Putamen (tissue), 1 donor: ENCODE measurements at regions not wholly inside any gene's neighbourhood (a gene's known extent, or its start where the extent isn't known, plus 50 kb on each side); places are given as distances from the start of the nearest gene placed in this dataset.

ENCODE experiments used
- DNase-seq: peaks from one replicate; pipeline ENCODE4 v3.0.0-alpha.2; 2016; ENCODE audit warnings: low spot score

GRCh38 chr15:70182858-70183695 lies 85.4 kb upstream of the TLE3 start:
- no peak for DNase-seq

- DNase-seq: no peak
These were observed 84.0 kb upstream of the TLE3 start for GRCh38 chr15:70181626-70182255.

- DNase-seq: no peak
These were observed 82.6 kb upstream of the TLE3 start for GRCh38 chr15:70180186-70180875.

DNA sequence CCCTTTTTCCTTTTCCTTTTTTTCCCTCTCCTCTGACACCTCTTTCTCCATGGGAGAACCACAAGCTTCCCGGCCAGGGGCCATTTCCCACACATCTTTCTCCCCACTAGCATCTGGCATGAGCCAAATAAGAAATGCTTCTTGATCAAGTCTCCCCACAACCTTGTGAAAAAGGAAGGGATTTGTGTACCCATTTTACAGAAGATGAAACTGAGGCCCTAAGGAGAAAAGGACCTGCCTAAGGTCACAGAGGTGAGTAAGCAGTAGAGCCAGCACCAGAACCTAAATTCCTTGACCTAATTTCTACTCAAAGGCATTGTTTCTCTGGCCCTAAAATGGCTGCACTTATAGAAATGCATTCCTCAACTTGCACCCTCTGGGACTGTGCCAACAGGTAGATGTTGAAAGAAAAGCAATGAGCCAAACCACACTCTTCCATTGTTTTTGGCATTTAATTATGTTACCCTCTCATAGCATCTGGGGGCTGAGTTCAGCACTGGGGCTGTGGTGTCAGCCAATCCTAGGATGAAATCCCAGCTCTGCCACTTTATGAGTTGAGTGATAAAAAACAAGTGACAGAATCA lies 81.7 kb upstream of the TLE3 start:
- no peak for DNase-seq

GRCh38 chr15:70178335-70179084 lies 80.8 kb upstream of the TLE3 start:
- no peak for DNase-seq

- no peak for DNase-seq
These were observed 75.0 kb upstream of the TLE3 start for GRCh38 chr15:70172566-70173225.

- no peak for DNase-seq
These were observed 74.4 kb upstream of the TLE3 start for GRCh38 chr15:70172124-70172523.

DNA sequence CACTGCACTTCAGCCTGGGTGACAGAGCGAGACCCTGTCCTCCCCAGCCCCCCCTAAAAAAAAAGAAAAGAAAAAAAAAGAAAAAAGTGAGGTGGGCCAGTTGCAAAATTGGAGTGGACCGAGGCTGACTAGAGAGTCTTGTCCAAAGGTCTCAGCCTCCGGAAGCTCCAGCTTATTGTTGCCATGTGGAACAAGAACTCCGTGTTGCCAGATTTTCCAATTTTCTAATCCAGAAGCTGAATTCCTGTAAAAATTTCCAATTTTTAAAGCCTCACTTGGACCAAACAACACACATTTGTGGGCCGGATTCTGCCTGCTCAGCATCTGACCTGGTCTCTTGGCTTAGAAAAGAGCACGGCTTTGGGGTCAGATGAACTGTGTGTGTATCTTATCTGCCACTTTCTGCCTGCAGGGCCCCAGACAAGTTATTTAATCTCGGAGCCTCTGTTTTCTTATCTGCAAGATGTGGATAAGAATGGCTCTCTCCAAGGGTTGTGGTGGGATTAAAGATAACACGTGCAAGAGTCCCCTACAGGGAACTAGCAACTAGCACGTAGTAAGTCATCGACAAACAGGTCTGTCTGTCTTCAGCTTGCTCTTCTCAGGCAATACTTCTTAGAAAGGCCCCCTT lies 73.7 kb upstream of the TLE3 start:
- DNase-seq: no peak

- no peak for DNase-seq
These were observed 72.5 kb upstream of the TLE3 start for GRCh38 chr15:70170096-70170699.

DNA sequence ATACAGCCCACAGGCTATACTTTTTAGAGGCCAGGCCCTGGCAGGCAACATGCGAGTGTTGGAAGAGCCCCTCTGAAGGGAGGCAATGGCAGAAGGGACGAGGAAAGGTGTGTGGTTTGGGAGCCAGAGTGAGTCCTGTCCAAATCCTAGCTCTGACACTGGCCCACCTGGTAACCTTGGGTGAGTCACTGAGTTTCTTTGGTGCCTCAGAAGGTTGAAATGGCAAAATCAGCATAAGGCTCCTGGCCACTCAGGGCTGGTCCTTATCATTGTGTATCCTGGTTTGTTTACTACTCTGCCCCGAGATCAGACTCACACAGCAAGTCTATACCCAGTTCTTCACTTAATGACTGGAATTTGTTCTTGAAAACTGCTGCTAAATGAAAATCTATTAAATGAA lies 71.4 kb upstream of the TLE3 start:
- no peak for DNase-seq

DNA sequence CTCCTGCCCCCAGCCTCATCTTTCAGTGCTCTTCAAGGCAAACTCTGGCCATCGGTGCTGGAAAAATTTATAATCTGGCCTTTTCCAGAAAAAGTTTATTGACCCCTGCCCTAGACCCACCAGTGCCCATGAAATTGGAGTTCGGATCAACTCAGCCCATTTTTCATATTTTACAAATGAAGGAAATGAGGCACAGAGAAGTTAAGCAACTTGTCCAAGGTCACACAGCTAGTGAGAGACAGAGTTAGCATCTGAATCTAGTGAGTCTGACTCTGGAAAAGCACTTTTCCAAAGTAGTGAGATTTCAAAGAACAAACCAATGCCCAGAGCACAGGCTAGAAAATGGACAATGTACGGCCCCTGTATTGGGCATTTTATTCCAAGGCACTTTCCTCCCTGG lies 69.4 kb upstream of the TLE3 start:
- no peak for DNase-seq

DNA sequence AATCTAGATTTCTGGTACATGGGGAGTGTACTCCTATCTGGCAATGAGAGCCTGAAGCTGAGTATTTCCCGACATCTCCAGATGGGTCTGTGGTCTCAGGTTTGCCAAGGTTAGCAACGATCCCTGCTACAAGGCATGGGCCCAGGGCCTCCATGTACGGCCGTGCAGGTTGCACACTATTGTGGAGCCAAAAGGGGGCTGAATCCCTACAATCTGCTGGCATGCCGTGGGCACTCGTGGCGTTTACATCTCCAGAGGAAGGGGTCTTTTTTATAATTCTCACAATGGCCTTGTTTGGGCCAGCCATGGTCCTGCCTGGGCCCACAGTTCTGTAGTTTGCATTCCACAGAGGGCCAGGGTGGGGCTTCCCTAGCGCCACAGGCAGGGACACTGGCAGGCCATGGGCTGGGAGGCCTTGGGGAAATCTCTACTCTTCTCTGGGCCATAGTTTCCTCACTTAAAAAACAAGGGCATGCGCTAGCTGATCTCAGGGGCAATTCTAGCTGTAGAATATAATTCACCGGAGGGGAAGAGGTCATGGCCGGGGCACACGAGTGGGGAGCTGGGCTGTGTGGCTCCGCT lies 68.9 kb upstream of the TLE3 start:
- DNase-seq: no peak

DNA sequence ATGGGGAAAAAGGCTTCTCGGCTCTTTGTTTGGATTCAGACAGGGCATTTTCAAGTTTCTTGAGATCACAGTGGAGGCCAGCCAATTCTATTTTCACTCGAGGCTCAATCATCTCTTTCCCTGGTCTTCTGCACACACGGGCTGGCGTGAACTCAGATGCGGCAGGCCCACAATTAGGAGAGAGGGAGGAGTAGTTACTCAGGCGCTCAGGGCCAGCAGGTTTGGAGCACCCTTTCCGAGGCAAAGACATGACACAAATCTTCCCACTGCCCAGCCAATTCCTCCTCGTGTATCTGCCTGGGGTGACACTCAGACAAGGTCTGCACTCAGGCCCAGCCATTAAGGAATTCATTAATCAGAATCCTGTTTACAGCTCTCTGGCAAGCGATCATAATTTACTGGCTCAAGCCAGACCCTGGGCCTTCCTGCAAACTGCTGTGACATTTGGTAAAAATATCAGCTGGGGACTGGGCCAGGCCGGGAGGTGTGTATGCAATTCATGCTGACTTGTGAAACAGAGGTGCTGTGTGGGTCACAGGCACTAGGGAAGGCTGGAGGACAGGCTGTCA lies 68.1 kb upstream of the TLE3 start:
- no peak for DNase-seq

DNA sequence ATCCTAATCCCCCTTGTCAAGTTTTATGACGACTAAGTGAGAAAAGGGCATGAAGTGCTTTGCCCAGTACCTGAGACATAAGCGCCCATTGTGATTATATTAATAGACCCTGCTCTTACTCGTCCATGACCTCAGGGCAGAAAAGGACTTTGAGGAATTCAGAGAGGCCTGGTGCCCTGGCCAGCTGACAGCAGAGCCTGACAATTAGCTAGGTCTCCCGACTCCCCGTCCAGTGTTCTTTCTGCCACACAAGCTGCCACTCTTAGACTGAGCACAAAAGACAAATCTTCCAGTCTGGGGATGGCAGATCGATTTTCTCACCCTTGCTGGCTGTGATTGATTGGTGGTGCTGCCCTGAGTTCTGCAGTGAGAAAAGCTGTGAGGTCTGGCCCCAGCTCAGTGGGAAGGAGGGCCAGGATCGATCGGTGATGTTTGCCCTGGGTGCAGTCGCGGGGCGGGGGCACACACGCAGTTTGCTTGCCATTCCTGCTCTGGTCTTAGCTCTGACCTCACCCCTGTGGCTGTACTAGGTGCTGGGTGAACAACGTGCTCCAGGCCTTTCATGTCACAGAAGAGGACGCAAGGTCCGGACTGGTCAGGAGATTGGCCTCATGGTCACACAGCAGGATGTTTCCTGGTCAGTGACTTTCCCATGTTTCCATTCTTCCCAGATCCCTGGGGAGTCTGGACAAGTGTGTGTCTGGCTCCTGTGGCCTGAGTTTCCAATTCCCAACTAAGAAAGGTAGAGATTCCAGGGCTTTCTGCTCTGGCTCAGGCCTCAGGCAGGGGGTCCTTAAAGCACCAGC lies 67.4 kb upstream of the TLE3 start:
- no peak for DNase-seq

DNA sequence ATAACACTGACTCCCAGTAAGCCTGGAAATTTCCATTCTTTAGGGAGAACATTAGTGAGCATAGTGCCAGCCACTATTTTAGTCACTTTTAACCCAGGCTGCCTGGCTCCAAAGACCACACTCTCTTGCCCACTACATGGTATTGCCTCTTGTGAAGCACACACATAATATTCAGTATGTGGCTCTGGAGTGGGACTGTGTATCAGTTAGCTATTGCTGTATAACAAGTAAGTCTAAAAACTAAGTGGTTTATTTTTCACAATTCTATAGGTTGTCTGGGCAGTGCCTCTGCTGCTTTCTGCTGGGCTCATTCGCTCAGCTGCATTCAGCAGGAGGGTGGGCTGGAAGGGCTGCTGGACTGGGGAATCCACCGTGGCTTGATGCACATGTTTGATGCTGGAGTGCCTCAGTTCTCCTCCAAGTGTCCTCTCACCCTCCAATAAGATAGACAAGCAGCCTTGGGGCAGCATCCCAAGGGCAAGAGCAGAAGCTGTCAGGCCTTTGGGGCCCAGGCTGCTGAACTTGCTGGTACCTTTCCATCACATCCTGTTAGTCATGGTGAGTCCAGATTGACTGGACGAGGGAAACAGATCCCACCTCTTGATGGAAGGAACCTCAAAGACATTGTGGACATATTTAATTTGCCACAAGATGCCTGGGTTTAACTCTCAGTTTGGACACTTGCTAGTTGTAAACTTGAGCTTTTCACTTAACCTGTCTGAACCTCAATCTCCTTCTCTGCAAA lies 66.6 kb upstream of the TLE3 start:
- DNase-seq: no peak

DNA sequence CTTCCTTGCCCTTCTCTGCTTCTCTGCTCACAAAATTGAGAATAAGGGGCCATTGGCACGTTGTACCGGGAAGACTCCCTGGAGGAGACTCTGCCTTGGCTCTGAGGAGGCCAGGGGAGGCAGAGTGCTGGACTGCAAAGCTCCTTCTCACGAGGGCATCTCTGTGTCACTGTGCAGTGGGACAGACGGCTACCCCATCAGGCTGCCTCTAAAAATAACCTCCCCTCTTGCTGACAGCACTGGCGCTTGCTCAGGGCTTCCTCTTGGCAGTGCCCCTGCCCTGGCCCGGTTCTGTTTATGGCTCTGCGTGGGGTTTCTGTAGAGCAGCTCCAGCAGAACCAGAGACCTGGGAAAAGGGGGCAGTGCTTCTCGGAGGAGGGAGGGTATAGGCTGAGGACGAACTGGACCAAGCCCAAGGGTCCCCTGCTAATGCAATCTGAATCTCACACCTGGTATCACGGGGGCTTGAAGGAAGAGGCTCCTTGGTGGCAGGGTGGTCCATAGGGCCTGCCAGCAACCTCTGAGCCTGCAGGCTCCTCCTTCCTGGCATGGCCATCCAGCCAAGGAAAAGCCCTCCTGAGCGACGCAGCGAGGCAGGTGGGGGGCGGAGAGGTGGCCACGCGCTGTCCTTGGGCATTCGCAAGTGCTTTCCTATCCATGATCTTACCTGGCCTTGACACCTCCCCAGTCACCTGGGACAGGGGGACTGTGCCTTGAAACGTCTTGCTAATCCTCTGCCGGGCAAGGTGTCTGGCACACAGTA lies 63.3 kb upstream of the TLE3 start:
- no peak for DNase-seq

- DNase-seq: no peak
These were observed 62.5 kb upstream of the TLE3 start for GRCh38 chr15:70160267-70160666.

GRCh38 chr15:70159713-70160009 lies 61.9 kb upstream of the TLE3 start:
- no peak for DNase-seq
